Neuron (in vitro differentiated cells): ENCODE measurements at regions not wholly inside any gene's neighbourhood (a gene's known extent, or its start where the extent isn't known, plus 50 kb on each side); places are given as distances from the start of the nearest gene placed in this dataset.
"Not testable (repeated sequence)": the region's sequence is repeated elsewhere in the genome, so short reads cannot be mapped to it uniquely, and the experiment has no call there.

ENCODE experiments used
- H2AFZ ChIP-seq: one replicate; pipeline ENCODE4 v1.6.1; 2013; ENCODE audit warnings: low read depth, mild to moderate bottlenecking, inconsistent platforms, low read length, moderate library complexity
- H3K27me3 ChIP-seq: one replicate; pipeline ENCODE4 v1.6.1; 2013; ENCODE audit warnings: low read length; ENCODE audit not compliant: insufficient read depth
- H3K36me3 ChIP-seq: one replicate; pipeline ENCODE4 v1.6.1; 2013; ENCODE audit warnings: low read length; ENCODE audit not compliant: insufficient read depth
- H3K4me1 ChIP-seq: one replicate; pipeline ENCODE4 v1.6.1; 2013; ENCODE audit warnings: low read length; ENCODE audit not compliant: insufficient read depth
- H3K4me3 ChIP-seq: 2 replicates; pipeline ENCODE4 v1.5.1; 2013; ENCODE audit warnings: mild to moderate bottlenecking, low read length, moderate library complexity
- H3K9me3 ChIP-seq: one replicate; pipeline ENCODE4 v1.6.1; 2013; ENCODE audit warnings: low read length

GRCh38 chr22:27097506-27097905 is 440.1 kb downstream of the MIAT start:
- Histone ChIP-seq H3K4me1 (peaks cover 23% of the 10 kb centered on the region), H3K36me3 (no peaks in the 10 kb centered on the region), H3K4me3 (no peak overlapping the region), H2AFZ (no peak overlapping the region), H3K9me3 (no peaks in the 10 kb centered on the region), H3K27me3 (no peaks in the 10 kb centered on the region)

DNA sequence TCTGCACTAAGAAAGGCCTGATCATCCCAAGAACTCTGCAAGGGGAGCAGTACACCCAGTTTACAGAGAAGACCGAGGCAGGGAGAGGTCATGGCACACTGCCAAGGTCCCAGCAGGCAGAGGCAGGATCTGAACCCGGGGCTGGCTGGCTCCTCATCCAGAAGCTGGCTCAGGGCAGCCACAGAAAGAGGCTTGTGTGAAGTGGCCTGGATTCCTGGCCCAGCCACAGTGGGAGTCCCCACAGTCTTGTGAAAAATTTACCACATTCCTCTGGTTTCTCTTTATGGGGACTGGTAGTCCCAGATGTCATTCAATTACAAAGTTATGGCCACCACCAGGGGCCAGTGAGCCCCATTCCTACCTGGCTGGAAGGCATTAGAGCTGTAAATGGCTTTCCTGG is 440.5 kb downstream of the MIAT start:
- no peaks in the 10 kb centered on the region for H3K27me3 ChIP-seq
- no peak overlapping the region for H3K4me3 ChIP-seq
- H3K4me1 ChIP-seq: peaks cover 23% of the 10 kb centered on the region
- H3K36me3 ChIP-seq: no peaks in the 10 kb centered on the region
- H2AFZ ChIP-seq: no peak overlapping the region
- no peaks in the 10 kb centered on the region for H3K9me3 ChIP-seq

DNA sequence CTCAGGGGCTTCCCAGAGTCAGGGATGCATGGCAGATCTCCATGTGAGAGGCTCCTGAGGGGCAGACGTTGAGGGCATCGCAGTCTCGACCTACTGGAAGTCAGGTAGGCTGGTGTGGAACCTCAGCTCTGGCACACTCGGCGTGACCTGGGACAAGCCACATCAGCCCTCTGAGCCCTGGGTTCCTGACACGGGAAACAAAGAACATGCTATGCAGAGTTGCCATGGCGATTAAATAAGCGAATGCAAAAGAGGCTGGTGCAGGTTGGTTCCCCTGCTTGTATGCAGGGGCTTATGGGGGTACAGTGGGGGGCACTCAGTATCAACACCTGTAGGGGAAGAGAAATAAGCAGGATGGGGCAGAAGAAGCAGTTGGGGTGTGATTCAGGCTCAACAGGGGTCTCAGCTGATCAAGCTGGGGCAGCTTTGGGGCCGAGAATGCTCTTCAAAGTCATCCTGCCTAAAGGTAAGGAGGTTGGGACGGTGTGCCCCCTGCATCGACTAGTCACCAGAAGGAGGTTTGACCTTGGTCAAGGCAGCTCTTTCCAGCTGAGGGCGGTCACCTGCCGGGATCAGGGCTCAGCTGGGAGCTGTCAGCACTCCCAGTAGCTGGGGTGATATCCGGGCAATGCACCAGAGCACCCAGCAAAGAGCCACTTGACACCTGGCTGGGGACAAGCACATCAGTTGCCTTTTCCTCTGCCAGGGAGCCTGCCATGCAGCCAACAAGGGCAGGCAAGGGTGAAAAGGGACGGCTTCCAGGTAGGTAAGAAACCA is 442.7 kb downstream of the MIAT start:
- no peaks in the 10 kb centered on the region for H3K27me3 ChIP-seq
- H3K36me3 ChIP-seq: no peaks in the 10 kb centered on the region
- H3K4me3 ChIP-seq: peak overlapping the region; percentile 16
- H3K4me1 ChIP-seq: peaks cover 23% of the 10 kb centered on the region
- no peaks in the 10 kb centered on the region for H3K9me3 ChIP-seq
- H2AFZ ChIP-seq: no peak overlapping the region

DNA sequence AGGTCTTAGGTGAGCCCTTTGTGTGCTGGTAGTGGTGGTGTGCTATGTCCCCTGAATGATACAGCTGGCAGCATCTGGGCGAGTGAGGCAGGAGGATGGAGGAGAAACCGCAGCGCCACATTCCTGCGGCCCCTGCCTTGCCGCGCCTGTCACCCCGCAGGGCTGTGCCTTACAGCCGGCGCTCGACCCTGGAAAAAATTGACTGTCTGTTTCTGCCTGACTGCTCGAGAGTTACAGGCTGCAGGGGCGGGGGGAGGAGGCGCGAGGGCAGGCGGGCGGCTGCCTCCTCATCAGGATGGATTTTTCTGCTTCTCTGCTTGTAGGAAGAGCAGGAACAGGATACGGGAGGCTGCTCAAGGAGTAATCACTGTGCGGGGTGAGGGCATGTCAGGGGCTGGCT is 443.4 kb downstream of the MIAT start:
- Histone ChIP-seq H2AFZ (no peak overlapping the region), H3K27me3 (no peaks in the 10 kb centered on the region), H3K4me3 (peak overlapping the region; percentile 16), H3K4me1 (peaks cover 23% of the 10 kb centered on the region), H3K9me3 (no peaks in the 10 kb centered on the region), H3K36me3 (no peaks in the 10 kb centered on the region)

DNA sequence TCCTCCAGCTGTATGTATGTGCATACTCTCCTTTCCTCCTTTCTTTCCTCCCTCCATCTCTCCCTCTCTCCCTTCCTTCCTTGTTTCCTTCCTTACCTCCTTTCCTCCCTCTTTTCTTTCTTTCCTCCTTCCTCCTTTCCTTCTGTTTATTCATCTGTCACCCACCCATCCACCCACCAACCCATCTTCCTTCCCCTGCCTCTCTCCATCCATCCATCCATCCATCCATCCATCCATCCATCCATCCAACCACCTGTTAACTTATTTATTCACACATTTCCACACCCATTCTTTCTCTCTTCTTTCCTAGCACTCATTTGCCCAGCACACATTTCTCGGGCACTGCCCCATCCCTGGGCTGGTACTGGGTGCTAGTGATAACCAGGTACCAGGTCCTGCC is 443.9 kb downstream of the MIAT start:
- no peaks in the 10 kb centered on the region for H3K9me3 ChIP-seq

GRCh38 chr22:27104449-27104848 is 447.1 kb downstream of the MIAT start:
- no peaks in the 10 kb centered on the region for H3K9me3 ChIP-seq
- H3K4me3 ChIP-seq: no peak overlapping the region
- peaks cover 23% of the 10 kb centered on the region for H3K4me1 ChIP-seq
- no peaks in the 10 kb centered on the region for H3K27me3 ChIP-seq
- H3K36me3 ChIP-seq: no peaks in the 10 kb centered on the region
- no peak overlapping the region for H2AFZ ChIP-seq

More for the DNA sequence above, 443.9 kb downstream of the MIAT start:
- H3K4me1 ChIP-seq: peaks cover 23% of the 10 kb centered on the region
- peak overlapping the region; percentile 16 for H3K4me3 ChIP-seq
- no peak overlapping the region for H2AFZ ChIP-seq
- H3K36me3 ChIP-seq: no peaks in the 10 kb centered on the region
- H3K27me3 ChIP-seq: no peaks in the 10 kb centered on the region

DNA sequence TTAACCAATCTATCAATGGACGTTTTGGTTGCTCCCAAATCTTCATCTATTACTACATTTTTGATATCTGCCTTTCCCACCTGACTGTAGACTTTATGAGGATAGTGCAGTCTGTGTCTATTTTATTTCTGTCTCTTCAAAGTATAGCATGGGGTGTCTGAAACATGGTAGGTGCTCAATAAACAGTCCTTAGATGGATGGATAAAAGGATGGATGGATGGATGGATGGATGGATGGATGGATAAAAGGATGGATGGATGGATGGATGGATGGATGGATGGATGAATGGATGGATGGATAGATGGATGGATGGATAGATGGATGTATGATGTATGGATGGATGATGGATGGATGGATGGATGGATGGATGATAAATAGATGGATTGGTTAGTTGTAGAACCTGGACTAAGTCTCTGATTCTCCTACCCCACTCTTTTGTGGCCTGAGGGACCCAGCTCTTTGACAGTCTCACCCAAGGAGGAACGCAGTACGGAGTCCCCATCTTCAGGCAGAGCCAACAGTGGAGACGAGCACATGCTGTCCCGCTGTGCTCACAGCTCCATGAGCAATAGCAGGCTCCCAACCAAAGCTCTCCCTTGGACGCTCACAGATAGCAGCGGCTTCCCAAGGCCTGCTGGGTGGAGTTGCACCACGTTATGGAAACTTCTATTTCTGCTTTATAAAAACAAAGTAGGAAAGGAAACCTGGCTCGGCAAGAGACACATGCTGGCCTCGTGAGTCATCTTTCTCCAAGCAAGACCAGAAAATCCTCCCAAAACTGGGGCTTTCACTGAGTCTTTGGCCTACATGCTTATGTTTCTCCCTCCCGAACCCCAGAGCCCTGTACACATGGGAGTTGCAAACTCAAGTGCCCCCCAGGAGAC is 448.0 kb downstream of the MIAT start:
- no peaks in the 10 kb centered on the region for H3K27me3 ChIP-seq
- H3K36me3 ChIP-seq: no peaks in the 10 kb centered on the region
- H2AFZ ChIP-seq: no peak overlapping the region
- no peak overlapping the region for H3K4me3 ChIP-seq
- H3K9me3 ChIP-seq: no peaks in the 10 kb centered on the region
- H3K4me1 ChIP-seq: peaks cover 16% of the 10 kb centered on the region

DNA sequence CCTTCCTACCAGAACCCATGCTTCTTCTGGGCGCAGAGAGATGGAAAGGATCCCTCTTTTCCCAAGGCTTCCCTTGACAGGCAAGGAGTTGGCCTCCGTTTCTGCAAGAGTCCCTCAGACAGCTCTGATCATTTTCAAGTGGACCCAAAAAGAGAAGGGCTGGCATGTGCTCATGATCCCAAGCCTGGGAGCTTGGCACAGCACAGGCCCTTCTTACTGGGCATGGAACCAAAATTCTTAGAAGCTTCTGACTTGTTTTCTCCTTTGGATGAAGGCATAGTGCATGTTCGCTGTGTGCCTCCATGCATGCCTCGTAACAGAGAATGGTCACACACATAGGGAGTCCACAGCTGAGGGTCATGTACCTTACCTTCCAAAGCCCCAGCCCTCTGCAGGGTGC is 449.6 kb downstream of the MIAT start:
- Histone ChIP-seq H3K9me3 (no peaks in the 10 kb centered on the region), H3K4me1 (peaks cover 19% of the 10 kb centered on the region), H3K36me3 (no peaks in the 10 kb centered on the region), H3K4me3 (no peak overlapping the region), H3K27me3 (no peaks in the 10 kb centered on the region), H2AFZ (no peak overlapping the region)

- peaks cover 23% of the 10 kb centered on the region for H3K4me1 ChIP-seq
- no peak overlapping the region for H3K4me3 ChIP-seq
- no peaks in the 10 kb centered on the region for H3K36me3 ChIP-seq
- H3K27me3 ChIP-seq: no peaks in the 10 kb centered on the region
- H2AFZ ChIP-seq: no peak overlapping the region
- no peaks in the 10 kb centered on the region for H3K9me3 ChIP-seq
Observed at GRCh38 chr22:27107386-27107785, 450.0 kb downstream of the MIAT start.

- no peaks in the 10 kb centered on the region for H3K36me3 ChIP-seq
- H3K27me3 ChIP-seq: no peaks in the 10 kb centered on the region
- H2AFZ ChIP-seq: no peak overlapping the region
- no peaks in the 10 kb centered on the region for H3K9me3 ChIP-seq
- H3K4me3 ChIP-seq: no peak overlapping the region
- peaks cover 26% of the 10 kb centered on the region for H3K4me1 ChIP-seq
Observed at GRCh38 chr22:27107824-27108223, 450.4 kb downstream of the MIAT start.

DNA sequence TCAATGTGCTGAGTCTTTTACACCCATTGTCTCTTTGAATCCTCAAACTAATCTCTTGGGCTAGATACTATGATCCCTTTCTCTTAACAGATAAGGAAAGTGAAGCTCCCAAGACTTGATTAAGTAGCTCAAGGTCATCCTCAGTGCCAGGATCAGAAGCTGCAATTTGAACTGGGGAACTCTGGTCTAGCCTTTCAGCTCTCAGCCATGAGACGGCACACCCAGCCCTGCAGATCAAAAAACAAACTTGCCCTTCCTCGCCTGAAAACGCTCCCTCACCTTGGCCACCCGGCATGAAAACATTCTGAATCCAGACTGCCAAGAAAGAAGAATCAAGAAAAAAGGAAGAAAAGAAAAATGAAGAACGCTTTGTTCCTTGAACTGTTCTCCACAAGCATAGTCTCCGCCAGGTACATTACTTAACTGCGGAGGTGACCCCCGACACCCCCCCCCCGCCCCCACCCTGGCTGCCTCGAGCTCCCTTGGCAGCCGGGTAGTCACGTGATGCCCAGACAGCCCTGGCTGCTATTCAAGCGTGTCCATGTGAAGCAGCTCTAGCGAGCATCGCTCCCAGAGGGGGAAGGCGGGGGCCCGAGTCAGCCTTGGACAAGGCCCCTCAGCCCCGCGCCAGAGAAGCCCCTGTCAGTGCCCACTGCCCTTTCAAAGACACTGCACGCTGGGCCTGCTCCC is 451.2 kb downstream of the MIAT start:
- peaks cover 31% of the 10 kb centered on the region for H3K4me1 ChIP-seq
- no peak overlapping the region for H3K4me3 ChIP-seq
- no peaks in the 10 kb centered on the region for H3K27me3 ChIP-seq
- no peaks in the 10 kb centered on the region for H3K9me3 ChIP-seq
- H3K36me3 ChIP-seq: no peaks in the 10 kb centered on the region
- no peak overlapping the region for H2AFZ ChIP-seq

- peaks cover 31% of the 10 kb centered on the region for H3K4me1 ChIP-seq
- H3K27me3 ChIP-seq, H2AFZ ChIP-seq, H3K9me3 ChIP-seq, H3K4me3 ChIP-seq, H3K36me3 ChIP-seq: not testable (repeated sequence)
Observed at GRCh38 chr22:27109406-27109805, 452.0 kb downstream of the MIAT start.
